ENCODE measurements at regions not wholly inside any gene's neighbourhood (a gene's known extent, or its start where the extent isn't known, plus 50 kb on each side); places are given as distances from the start of the nearest gene placed in this dataset.
"Not testable (repeated sequence)": the region's sequence is repeated elsewhere in the genome, so short reads cannot be mapped to it uniquely, and the experiment has no call there.

DNA sequence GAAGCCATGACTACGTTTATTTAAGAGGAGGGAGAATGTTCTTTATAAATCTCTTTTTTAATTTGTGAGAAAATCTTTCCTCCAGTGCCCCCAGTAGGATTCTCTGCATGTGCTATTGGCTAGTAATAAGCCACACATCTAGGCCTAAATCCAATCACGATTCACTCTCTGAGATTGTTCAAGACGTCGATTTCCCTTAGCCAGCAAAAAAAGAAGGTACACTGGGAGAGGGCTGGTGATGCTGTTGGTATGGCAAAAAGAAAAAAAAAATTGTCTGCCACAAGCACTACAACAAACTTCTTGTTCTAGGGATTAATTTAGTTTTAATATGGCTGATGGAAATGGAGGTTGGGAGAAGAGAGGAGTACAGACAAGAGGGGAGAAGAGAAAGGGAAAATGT lies 130.5 kb upstream of the MROH9 start:
- H3K9me3 Mint-ChIP-seq: peaks cover 0 to 1% (median 0%) of the 10 kb centered on the region in 7 donors
- no peak for ATAC-seq (ENCODE audit: low read depth in 2 of 2)
- no peaks in the 10 kb centered on the region for H3K9me3 ChIP-seq (ENCODE audit: control insufficient read depth in 2 of 2, low read length in 2 of 2)
- H3K27ac ChIP-seq (ENCODE audit: insufficient read depth, low read length, poor library complexity, severe bottlenecking): no peak overlapping the region
- no peaks in the 10 kb centered on the region for H3K27me3 ChIP-seq (ENCODE audit: control insufficient read depth, insufficient read depth, low read length)
- H3K4me1 ChIP-seq (ENCODE audit: control insufficient read depth, insufficient read depth, low read length, poor library complexity, severe bottlenecking): no peaks in the 10 kb centered on the region
- no peak for DNase-seq
- no peaks in the 10 kb centered on the region for H3K36me3 ChIP-seq (ENCODE audit: control insufficient read depth, insufficient read depth, low read length)
- H3K4me1 Mint-ChIP-seq: no peaks in the 10 kb centered on the region
- H3K27ac Mint-ChIP-seq: no peak overlapping the region
- peaks cover 7% of the 10 kb centered on the region for H3K27me3 Mint-ChIP-seq
- H3K36me3 Mint-ChIP-seq: no peaks in the 10 kb centered on the region
- H3K4me3 Mint-ChIP-seq: no peak overlapping the region
- no peak overlapping the region for H3K4me3 ChIP-seq (ENCODE audit: low read depth, low read length)

GRCh38 chr1:170806961-170807360 lies 128.4 kb upstream of the MROH9 start:
- peak overlapping the region in 1 of 4 donors; percentile 32 for H3K4me3 Mint-ChIP-seq
- H3K27ac Mint-ChIP-seq: no peak overlapping the region
- no peaks in the 10 kb centered on the region for H3K9me3 ChIP-seq (ENCODE audit: control insufficient read depth in 2 of 2, low read length in 2 of 2)
- no peaks in the 10 kb centered on the region for H3K4me1 ChIP-seq (ENCODE audit: control insufficient read depth, insufficient read depth, low read length, poor library complexity, severe bottlenecking)
- H3K27ac ChIP-seq (ENCODE audit: insufficient read depth, low read length, poor library complexity, severe bottlenecking): no peak overlapping the region
- H3K27me3 ChIP-seq (ENCODE audit: control insufficient read depth, insufficient read depth, low read length): no peaks in the 10 kb centered on the region
- H3K36me3 ChIP-seq (ENCODE audit: control insufficient read depth, insufficient read depth, low read length): no peaks in the 10 kb centered on the region
- DNase-seq (no peak), ATAC-seq (ENCODE audit: low read depth in 2 of 2) (no peak)
- H3K36me3 Mint-ChIP-seq: no peaks in the 10 kb centered on the region
- H3K4me3 ChIP-seq (ENCODE audit: low read depth, low read length): no peak overlapping the region
- no peaks in the 10 kb centered on the region for H3K4me1 Mint-ChIP-seq
- H3K27me3 Mint-ChIP-seq: peaks cover 13% of the 10 kb centered on the region
- H3K9me3 Mint-ChIP-seq: peaks cover 0 to 4% (median 0%) of the 10 kb centered on the region in 7 donors

DNA sequence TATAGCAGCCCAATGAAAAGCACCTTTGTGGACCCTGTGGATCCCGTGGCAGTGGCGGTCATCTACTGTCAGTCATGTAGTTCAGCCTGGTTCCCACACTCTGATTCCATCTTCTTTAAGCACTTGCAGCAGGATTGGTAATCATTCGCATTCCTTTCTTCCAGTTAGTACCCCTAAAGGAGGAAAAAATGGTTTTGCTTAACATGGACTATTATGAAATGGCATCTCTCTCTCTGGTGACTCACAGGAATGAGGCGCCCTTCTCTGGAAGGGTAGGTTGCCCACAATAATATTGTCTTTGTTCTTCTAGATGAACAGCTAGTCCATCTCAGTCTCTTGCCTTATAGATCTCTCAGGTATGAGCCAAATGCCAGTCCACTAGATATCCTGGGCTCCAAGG lies 127.9 kb upstream of the MROH9 start:
- no peak overlapping the region for H3K4me3 Mint-ChIP-seq
- Histone ChIP-seq H3K4me1 (ENCODE audit: control insufficient read depth, insufficient read depth, low read length, poor library complexity, severe bottlenecking) (no peaks in the 10 kb centered on the region), H3K36me3 (ENCODE audit: control insufficient read depth, insufficient read depth, low read length) (no peaks in the 10 kb centered on the region), H3K4me3 (ENCODE audit: low read depth, low read length) (no peak overlapping the region), H3K9me3 (ENCODE audit: control insufficient read depth in 2 of 2, low read length in 2 of 2) (no peaks in the 10 kb centered on the region), H3K27me3 (ENCODE audit: control insufficient read depth, insufficient read depth, low read length) (no peaks in the 10 kb centered on the region), H3K27ac (ENCODE audit: insufficient read depth, low read length, poor library complexity, severe bottlenecking) (no peak overlapping the region)
- H3K27me3 Mint-ChIP-seq: peaks cover 13% of the 10 kb centered on the region
- H3K36me3 Mint-ChIP-seq: no peaks in the 10 kb centered on the region
- H3K4me1 Mint-ChIP-seq: no peaks in the 10 kb centered on the region
- H3K27ac Mint-ChIP-seq: no peak overlapping the region
- ATAC-seq (ENCODE audit: low read depth in 2 of 2) (no peak), DNase-seq (no peak)
- H3K9me3 Mint-ChIP-seq: peaks cover 0 to 4% (median 0%) of the 10 kb centered on the region in 7 donors

DNA sequence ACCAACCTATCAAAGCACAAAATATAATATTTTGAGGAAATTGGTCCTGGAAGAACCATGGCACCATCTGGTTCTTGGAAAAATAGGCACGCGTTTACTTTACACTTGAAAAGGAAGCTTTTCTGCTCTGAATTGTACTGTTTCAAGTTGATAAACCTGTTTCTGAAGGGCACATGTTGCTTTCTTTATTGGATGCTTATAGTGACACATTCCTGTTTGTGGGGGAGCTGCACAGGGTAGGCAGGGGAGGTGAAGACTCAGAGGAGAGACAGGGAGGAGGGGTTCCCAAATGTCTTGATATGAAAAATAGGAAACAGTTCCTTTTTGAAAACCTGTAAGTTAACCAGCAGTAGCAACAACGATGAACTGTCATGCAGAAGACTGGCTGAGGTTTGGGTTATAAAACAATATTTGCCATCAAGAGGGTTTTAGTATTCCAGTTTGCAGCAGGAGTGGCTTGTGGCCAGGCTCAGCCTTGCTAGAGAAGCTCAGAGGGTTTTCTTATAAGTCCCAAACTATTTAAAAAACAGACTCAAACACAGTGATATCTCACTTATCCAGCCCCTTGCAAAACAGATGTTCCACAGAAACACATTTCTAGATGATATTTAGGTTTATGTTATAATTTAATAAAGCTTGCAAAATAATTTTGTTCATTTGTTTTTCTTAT lies 127.0 kb upstream of the MROH9 start:
- H3K27me3 Mint-ChIP-seq: peaks cover 13% of the 10 kb centered on the region
- no peak overlapping the region for H3K4me3 ChIP-seq (ENCODE audit: low read depth, low read length)
- no peaks in the 10 kb centered on the region for H3K4me1 ChIP-seq (ENCODE audit: control insufficient read depth, insufficient read depth, low read length, poor library complexity, severe bottlenecking)
- peaks cover 0 to 4% (median 1%) of the 10 kb centered on the region in 7 donors for H3K9me3 Mint-ChIP-seq
- DNase-seq (no peak), ATAC-seq (ENCODE audit: low read depth in 2 of 2) (no peak)
- no peak overlapping the region for H3K27ac Mint-ChIP-seq
- H3K27me3 ChIP-seq (ENCODE audit: control insufficient read depth, insufficient read depth, low read length): no peaks in the 10 kb centered on the region
- H3K36me3 ChIP-seq (ENCODE audit: control insufficient read depth, insufficient read depth, low read length): no peaks in the 10 kb centered on the region
- no peaks in the 10 kb centered on the region for H3K9me3 ChIP-seq (ENCODE audit: control insufficient read depth in 2 of 2, low read length in 2 of 2)
- H3K4me3 Mint-ChIP-seq: no peak overlapping the region
- no peak overlapping the region for H3K27ac ChIP-seq (ENCODE audit: insufficient read depth, low read length, poor library complexity, severe bottlenecking)
- no peaks in the 10 kb centered on the region for H3K36me3 Mint-ChIP-seq
- H3K4me1 Mint-ChIP-seq: no peaks in the 10 kb centered on the region

DNA sequence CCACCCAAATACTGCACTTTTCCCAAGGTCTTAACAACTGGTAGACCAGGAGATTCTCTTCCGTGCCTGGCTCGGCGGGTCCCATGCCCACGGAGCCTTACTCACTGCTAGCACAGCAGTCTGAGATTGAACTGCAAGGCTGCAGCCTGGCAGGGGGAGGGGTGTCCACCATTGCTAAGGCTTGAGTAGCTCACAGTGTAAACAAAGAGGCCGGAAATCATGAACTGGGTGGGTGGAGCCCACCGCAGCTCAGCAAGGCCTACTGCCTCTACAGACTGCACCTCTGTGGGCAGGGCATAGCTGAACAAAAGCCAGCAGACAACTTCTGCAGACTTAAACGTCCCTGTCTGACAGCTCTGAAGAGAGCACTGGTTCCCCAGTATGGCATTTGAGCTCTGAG lies 124.3 kb upstream of the MROH9 start:
- ATAC-seq (ENCODE audit: low read depth in 2 of 2); H3K27me3 ChIP-seq (ENCODE audit: control insufficient read depth, insufficient read depth, low read length); H3K27ac ChIP-seq (ENCODE audit: insufficient read depth, low read length, poor library complexity, severe bottlenecking); H3K27ac Mint-ChIP-seq; DNase-seq; H3K4me3 ChIP-seq (ENCODE audit: low read depth, low read length); H3K36me3 Mint-ChIP-seq; H3K4me1 ChIP-seq (ENCODE audit: control insufficient read depth, insufficient read depth, low read length, poor library complexity, severe bottlenecking); H3K4me3 Mint-ChIP-seq; H3K4me1 Mint-ChIP-seq; H3K36me3 ChIP-seq (ENCODE audit: control insufficient read depth, insufficient read depth, low read length); H3K27me3 Mint-ChIP-seq; H3K9me3 ChIP-seq (ENCODE audit: control insufficient read depth in 2 of 2, low read length in 2 of 2); H3K9me3 Mint-ChIP-seq: not testable (repeated sequence)

DNA sequence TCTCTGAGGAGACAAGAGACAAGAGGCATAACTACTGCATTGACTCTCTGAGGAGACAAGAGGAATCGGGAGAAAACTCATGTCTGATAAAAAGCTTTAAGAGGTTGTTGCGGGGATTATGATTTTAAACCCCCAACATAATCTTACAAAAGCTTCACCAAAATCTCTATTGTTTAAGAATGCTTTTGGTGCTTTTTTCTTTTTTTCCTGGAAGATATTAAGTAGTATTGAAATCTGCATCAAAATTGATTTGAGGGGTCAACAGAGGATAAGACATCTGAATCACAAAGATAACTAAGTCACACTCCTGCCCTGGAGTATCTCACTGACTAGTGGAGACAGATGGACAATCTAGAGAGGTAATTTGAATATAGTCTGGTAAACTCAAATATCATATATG lies 115.6 kb upstream of the MROH9 start:
- no peak overlapping the region for H3K4me3 ChIP-seq (ENCODE audit: low read depth, low read length)
- no peak for DNase-seq

GRCh38 chr1:170823120-170823519 lies 112.2 kb upstream of the MROH9 start:
- Histone ChIP-seq H3K4me1 (ENCODE audit: control insufficient read depth, insufficient read depth, low read length, poor library complexity, severe bottlenecking) (no peaks in the 10 kb centered on the region), H3K4me3 (ENCODE audit: low read depth, low read length) (no peak overlapping the region), H3K9me3 (ENCODE audit: control insufficient read depth in 2 of 2, low read length in 2 of 2) (no peaks in the 10 kb centered on the region), H3K27ac (ENCODE audit: insufficient read depth, low read length, poor library complexity, severe bottlenecking) (no peak overlapping the region), H3K27me3 (ENCODE audit: control insufficient read depth, insufficient read depth, low read length) (no peaks in the 10 kb centered on the region), H3K36me3 (ENCODE audit: control insufficient read depth, insufficient read depth, low read length) (no peaks in the 10 kb centered on the region)
- H3K27me3 Mint-ChIP-seq: peaks cover 4% of the 10 kb centered on the region
- H3K4me1 Mint-ChIP-seq: no peaks in the 10 kb centered on the region
- no peak for DNase-seq
- no peak overlapping the region for H3K27ac Mint-ChIP-seq
- H3K4me3 Mint-ChIP-seq: no peak overlapping the region
- no peaks in the 10 kb centered on the region for H3K36me3 Mint-ChIP-seq
- ATAC-seq (ENCODE audit: low read depth in 2 of 2): no peak
- H3K9me3 Mint-ChIP-seq: peaks cover 0 to 2% (median 0%) of the 10 kb centered on the region in 7 donors

More for the DNA sequence above, 115.6 kb upstream of the MROH9 start:
- H3K27ac Mint-ChIP-seq: no peak overlapping the region
- H3K27ac ChIP-seq (ENCODE audit: insufficient read depth, low read length, poor library complexity, severe bottlenecking): no peak overlapping the region
- no peak for ATAC-seq (ENCODE audit: low read depth in 2 of 2)
- H3K4me3 Mint-ChIP-seq: no peak overlapping the region
- no peaks in the 10 kb centered on the region for H3K4me1 Mint-ChIP-seq
- H3K4me1 ChIP-seq (ENCODE audit: control insufficient read depth, insufficient read depth, low read length, poor library complexity, severe bottlenecking): no peaks in the 10 kb centered on the region
- H3K27me3 Mint-ChIP-seq: peaks cover 2% of the 10 kb centered on the region
- no peaks in the 10 kb centered on the region for H3K36me3 Mint-ChIP-seq
- peaks cover 0 to 2% (median 0%) of the 10 kb centered on the region in 7 donors for H3K9me3 Mint-ChIP-seq
- H3K27me3 ChIP-seq (ENCODE audit: control insufficient read depth, insufficient read depth, low read length): no peaks in the 10 kb centered on the region
- no peaks in the 10 kb centered on the region for H3K9me3 ChIP-seq (ENCODE audit: control insufficient read depth in 2 of 2, low read length in 2 of 2)
- no peaks in the 10 kb centered on the region for H3K36me3 ChIP-seq (ENCODE audit: control insufficient read depth, insufficient read depth, low read length)

DNA sequence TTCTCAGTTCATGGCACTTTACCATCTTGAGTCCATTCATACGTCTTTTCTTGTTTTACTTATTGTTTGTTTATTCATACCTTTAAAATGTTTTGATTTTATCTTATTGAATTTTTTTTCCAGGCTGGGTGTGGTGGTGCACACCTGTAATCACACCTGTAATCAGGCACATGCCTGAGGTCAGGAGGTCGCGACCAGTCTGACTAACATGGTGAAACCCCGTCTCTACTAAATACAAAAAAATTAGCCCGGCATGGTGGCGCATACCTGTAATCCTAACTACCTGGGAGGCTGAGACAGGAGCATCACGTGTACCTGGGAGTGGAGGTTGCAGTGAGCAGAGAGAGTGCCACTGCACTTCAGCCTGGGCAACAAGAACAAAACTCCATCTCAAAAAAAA lies 104.1 kb upstream of the MROH9 start:
- Histone ChIP-seq H3K9me3 (ENCODE audit: control insufficient read depth in 2 of 2, low read length in 2 of 2) (no peaks in the 10 kb centered on the region), H3K4me3 (ENCODE audit: low read depth, low read length) (no peak overlapping the region), H3K4me1 (ENCODE audit: control insufficient read depth, insufficient read depth, low read length, poor library complexity, severe bottlenecking) (no peaks in the 10 kb centered on the region), H3K27ac (ENCODE audit: insufficient read depth, low read length, poor library complexity, severe bottlenecking) (no peak overlapping the region), H3K27me3 (ENCODE audit: control insufficient read depth, insufficient read depth, low read length) (no peaks in the 10 kb centered on the region), H3K36me3 (ENCODE audit: control insufficient read depth, insufficient read depth, low read length) (no peaks in the 10 kb centered on the region)
- Mint-ChIP-seq H3K27me3 (no peaks in the 10 kb centered on the region), H3K4me3 (no peak overlapping the region), H3K9me3 (peaks cover 0 to 6% (median 0%) of the 10 kb centered on the region in 7 donors), H3K27ac (no peak overlapping the region), H3K36me3 (no peaks in the 10 kb centered on the region), H3K4me1 (no peaks in the 10 kb centered on the region)
- DNase-seq (no peak), ATAC-seq (ENCODE audit: low read depth in 2 of 2) (no peak)
